ENCODE measurements at regions not wholly inside any gene's neighbourhood (a gene's known extent, or its start where the extent isn't known, plus 50 kb on each side); places are given as distances from the start of the nearest gene placed in this dataset.

GRCh38 chr9:75417471-75417870 is 329.2 kb downstream of the OSTF1 start:
- no peak for TF ChIP-seq CTCF (IDR thresholded peaks at IDR 0.05)
- no peak for TF ChIP-seq EZH2 (IDR thresholded peaks at IDR 0.05; ENCODE audit: borderline replicate concordance, insufficient read depth, low read depth, low read length, poor library complexity, severe bottlenecking)

All from B cell (primary cell).